Gastrocnemius medialis (tissue), 4 donors: ENCODE measurements at regions not wholly inside any gene's neighbourhood (a gene's known extent, or its start where the extent isn't known, plus 50 kb on each side); places are given as distances from the start of the nearest gene placed in this dataset.

Experiments used
- POLR2A ChIP-seq, 2 donors: fragments of 450-650 bp; IDR thresholded peaks; one replicate each; pipeline ENCODE4 v1.6.1; 2017; ENCODE audit warnings: antibody characterized with exemption in 2 of 2, mild to moderate bottlenecking in 2 of 2, moderate library complexity in 2 of 2
- TF ChIP-seq, protein P1 (sequence below), 5 experiments: fragments of 450-650 bp in 3 of 5; fragments of 200-600 bp in 2 of 5; sonication (generic) in 2 of 5; IDR thresholded peaks in 4 of 5; conservative IDR thresholded peaks in 1 of 5; 1 replicate in 4 of 5; 2 replicates in 1 of 5; pipeline ENCODE4 v1.5.1; 2016 to 2019; ENCODE audit warnings: antibody characterized with exemption in 5 of 5, mild to moderate bottlenecking in 3 of 5, moderate library complexity in 3 of 5

DNA sequence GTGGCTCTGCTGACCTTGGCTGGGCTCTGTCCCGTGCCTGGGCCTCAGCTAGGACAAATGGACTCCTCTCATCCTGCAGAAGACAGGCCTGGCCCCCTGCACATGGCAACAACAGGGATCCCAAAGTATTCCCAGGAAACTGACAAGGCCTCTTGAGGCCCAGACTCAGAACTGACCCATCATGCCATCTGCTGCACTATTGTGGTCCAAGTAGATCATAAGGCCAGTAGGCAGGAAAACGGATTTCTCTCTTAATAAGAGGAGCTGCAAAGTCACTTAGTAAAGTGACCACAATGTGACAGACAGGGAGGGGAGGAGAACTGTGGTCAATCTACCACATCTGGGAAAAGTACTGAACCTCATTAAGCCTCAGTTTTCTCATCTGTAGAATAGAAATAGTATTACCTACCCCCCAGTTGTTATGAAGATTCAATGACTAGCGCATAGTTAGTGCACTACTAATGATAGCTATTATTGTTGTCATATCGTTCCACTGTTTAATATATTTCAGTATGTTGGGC lies 62.1 kb upstream of the TNRC6A start:
- TF ChIP-seq, protein P1, sequence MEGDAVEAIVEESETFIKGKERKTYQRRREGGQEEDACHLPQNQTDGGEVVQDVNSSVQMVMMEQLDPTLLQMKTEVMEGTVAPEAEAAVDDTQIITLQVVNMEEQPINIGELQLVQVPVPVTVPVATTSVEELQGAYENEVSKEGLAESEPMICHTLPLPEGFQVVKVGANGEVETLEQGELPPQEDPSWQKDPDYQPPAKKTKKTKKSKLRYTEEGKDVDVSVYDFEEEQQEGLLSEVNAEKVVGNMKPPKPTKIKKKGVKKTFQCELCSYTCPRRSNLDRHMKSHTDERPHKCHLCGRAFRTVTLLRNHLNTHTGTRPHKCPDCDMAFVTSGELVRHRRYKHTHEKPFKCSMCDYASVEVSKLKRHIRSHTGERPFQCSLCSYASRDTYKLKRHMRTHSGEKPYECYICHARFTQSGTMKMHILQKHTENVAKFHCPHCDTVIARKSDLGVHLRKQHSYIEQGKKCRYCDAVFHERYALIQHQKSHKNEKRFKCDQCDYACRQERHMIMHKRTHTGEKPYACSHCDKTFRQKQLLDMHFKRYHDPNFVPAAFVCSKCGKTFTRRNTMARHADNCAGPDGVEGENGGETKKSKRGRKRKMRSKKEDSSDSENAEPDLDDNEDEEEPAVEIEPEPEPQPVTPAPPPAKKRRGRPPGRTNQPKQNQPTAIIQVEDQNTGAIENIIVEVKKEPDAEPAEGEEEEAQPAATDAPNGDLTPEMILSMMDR (IDR thresholded peaks at IDR 0.05 in 4 of 5, conservative IDR thresholded peaks at IDR 0.05 in 1 of 5): no peak
- TF ChIP-seq POLR2A (IDR thresholded peaks at IDR 0.05): no peak
